SK-N-SH treated with all-trans-retinoic acid at 6 μM for 48 hours (cell line): ENCODE measurements at regions not wholly inside any gene's neighbourhood (a gene's known extent, or its start where the extent isn't known, plus 50 kb on each side); places are given as distances from the start of the nearest gene placed in this dataset.

Source experiments
- ATAC-seq: fragments of 200-7000 bp; cut with Tn5 transposase; 3 replicates; pipeline ENCODE4 v1.9.1; 2020; ENCODE audit warnings: mild to moderate bottlenecking, moderate library complexity
- ARNTL ChIP-seq: fragments of 450-650 bp; formaldehyde crosslinking; IDR thresholded peaks from 2 replicates; pipeline ENCODE4 v1.5.0; 2020; ENCODE audit warnings: low read depth, mild to moderate bottlenecking, moderate library complexity, borderline replicate concordance
- BACH2 ChIP-seq: fragments of 250-450 bp; sonication (Bioruptor Pico); IDR thresholded peaks from 2 replicates; pipeline ENCODE4 v1.9.0; 2021; ENCODE audit warnings: mild to moderate bottlenecking, borderline replicate concordance
- CSDC2 ChIP-seq: fragments of 250-450 bp; sonication (Bioruptor Pico); IDR thresholded peaks from 2 replicates; pipeline ENCODE4 v1.5.0; 2020; ENCODE audit warnings: mild to moderate bottlenecking, moderate library complexity
- ESRRG ChIP-seq: fragments of 250-450 bp; sonication (Bioruptor Pico); IDR thresholded peaks from 2 replicates; pipeline ENCODE4 v1.6.1; 2021; ENCODE audit warnings: mild to moderate bottlenecking
- GLIS3 ChIP-seq: fragments of 250-450 bp; sonication (Bioruptor Pico); IDR thresholded peaks from 2 replicates; pipeline ENCODE4 v1.5.0; 2020; ENCODE audit warnings: mild to moderate bottlenecking, moderate library complexity
- ISL1 ChIP-seq: fragments of 250-450 bp; sonication (Bioruptor Pico); IDR thresholded peaks from 2 replicates; pipeline ENCODE4 v2.1.2; 2022; ENCODE audit warnings: mild to moderate bottlenecking, moderate library complexity
- OSR1 ChIP-seq: fragments of 250-450 bp; sonication (Bioruptor Pico); IDR thresholded peaks from 2 replicates; pipeline ENCODE4 v1.8.0; 2022; ENCODE audit warnings: moderate library complexity, mild to moderate bottlenecking, inconsistent platforms
- PPARA ChIP-seq: fragments of 250-450 bp; sonication (Bioruptor Pico); IDR thresholded peaks from 2 replicates; pipeline ENCODE4 v1.5.0; 2020; ENCODE audit warnings: mild to moderate bottlenecking, borderline replicate concordance
- RARB ChIP-seq: fragments of 250-450 bp; sonication (Bioruptor Pico); IDR thresholded peaks from 2 replicates; pipeline ENCODE4 v1.8.0; 2021; ENCODE audit warnings: mild to moderate bottlenecking, moderate library complexity
- TCF4 ChIP-seq: fragments of 250-450 bp; sonication (Bioruptor Pico); IDR thresholded peaks from 2 replicates; pipeline ENCODE4 v1.8.0; 2021; ENCODE audit warnings: mild to moderate bottlenecking, moderate library complexity, borderline replicate concordance
- TOX ChIP-seq: fragments of 250-450 bp; sonication (Bioruptor Pico); IDR thresholded peaks from 2 replicates; pipeline ENCODE4 v1.8.0; 2021; ENCODE audit warnings: mild to moderate bottlenecking, moderate library complexity, borderline replicate concordance
- ZC3H10 ChIP-seq: fragments of 250-450 bp; sonication (Bioruptor Pico); IDR thresholded peaks from 2 replicates; pipeline ENCODE4 v1.5.1; 2021; ENCODE audit warnings: mild to moderate bottlenecking, moderate library complexity
- ZFP3 ChIP-seq: fragments of 250-450 bp; sonication (Bioruptor Pico); IDR thresholded peaks from 2 replicates; pipeline ENCODE4 v1.5.0; 2020; ENCODE audit warnings: mild to moderate bottlenecking, moderate library complexity
- ZFP30 ChIP-seq: fragments of 450-650 bp; formaldehyde crosslinking; IDR thresholded peaks from 2 replicates; pipeline ENCODE4 v1.5.0; 2022; ENCODE audit warnings: mild to moderate bottlenecking, moderate library complexity
- ZNF8 ChIP-seq: fragments of 450-650 bp; formaldehyde crosslinking; IDR thresholded peaks from 2 replicates; pipeline ENCODE4 v1.5.0; 2020; ENCODE audit warnings: mild to moderate bottlenecking, moderate library complexity
- TF ChIP-seq, protein P1 (sequence below): fragments of 250-450 bp; sonication (Bioruptor Pico); IDR thresholded peaks from 2 replicates; pipeline ENCODE4 v1.5.1; 2020; ENCODE audit warnings: low read depth, mild to moderate bottlenecking, moderate library complexity
- TF ChIP-seq, protein P2 (sequence below): fragments of 250-450 bp; sonication (Bioruptor Pico); IDR thresholded peaks from 2 replicates; pipeline ENCODE4 v1.8.0; 2020; ENCODE audit warnings: mild to moderate bottlenecking, moderate library complexity, borderline replicate concordance
- TF ChIP-seq, protein P3 (sequence below): fragments of 250-450 bp; sonication (Bioruptor Pico); IDR thresholded peaks from 2 replicates; pipeline ENCODE4 v1.8.0; 2021; ENCODE audit warnings: low read depth, mild to moderate bottlenecking, moderate library complexity, borderline replicate concordance

DNA sequence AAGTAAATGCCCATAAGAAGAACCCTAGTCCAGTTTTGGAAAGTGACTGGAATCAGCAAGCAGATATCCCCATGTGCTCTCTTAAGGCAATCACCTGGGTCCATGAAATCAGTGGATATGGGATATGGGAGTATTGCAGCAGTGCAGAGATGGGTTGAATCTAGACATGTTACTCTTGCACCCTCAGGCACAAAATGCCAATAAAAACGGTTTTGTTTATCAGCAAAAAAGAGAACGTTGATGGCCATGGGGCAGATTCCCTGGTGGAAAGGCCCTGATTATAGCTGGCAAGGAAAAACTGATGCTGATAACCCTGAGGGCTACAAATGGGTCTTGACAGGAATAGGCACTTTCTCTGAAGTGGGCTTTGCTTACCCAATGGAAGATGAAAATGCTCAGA lies 380.2 kb upstream of the SEMA6D start:
- no peak for TF ChIP-seq RARB (CRISPR knock-in tag)
- TF ChIP-seq ZFP30 (CRISPR knock-in tag), result no peak
- TF ChIP-seq TOX, result no peak
- TF ChIP-seq, protein P1, sequence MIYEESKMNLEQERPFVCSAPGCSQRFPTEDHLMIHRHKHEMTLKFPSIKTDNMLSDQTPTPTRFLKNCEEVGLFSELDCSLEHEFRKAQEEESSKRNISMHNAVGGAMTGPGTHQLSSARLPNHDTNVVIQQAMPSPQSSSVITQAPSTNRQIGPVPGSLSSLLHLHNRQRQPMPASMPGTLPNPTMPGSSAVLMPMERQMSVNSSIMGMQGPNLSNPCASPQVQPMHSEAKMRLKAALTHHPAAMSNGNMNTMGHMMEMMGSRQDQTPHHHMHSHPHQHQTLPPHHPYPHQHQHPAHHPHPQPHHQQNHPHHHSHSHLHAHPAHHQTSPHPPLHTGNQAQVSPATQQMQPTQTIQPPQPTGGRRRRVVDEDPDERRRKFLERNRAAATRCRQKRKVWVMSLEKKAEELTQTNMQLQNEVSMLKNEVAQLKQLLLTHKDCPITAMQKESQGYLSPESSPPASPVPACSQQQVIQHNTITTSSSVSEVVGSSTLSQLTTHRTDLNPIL (CRISPR knock-in tag), result no peak
- no peak for TF ChIP-seq TCF4 (CRISPR knock-in tag)
- no peak for TF ChIP-seq ZC3H10 (CRISPR knock-in tag)
- no peak for TF ChIP-seq GLIS3 (CRISPR knock-in tag)
- no peak for ATAC-seq

DNA sequence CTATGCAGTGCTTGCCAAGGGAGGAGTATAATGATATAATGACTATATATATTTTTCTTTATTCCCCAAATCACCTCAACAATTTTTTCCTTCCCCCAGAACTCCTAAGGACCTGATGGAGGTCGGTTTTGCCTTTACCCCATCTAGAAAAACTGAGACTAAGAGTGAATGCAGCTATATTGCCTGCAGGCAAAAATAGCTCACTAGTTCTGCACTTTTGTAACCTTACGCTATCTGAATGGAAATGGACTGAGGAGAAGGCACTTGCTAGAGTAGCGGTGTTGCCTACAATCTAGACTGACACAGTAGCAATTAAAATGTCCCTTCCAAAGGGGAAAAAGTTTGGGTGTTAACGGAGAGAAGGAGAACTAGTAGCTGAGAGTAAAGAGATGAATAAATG lies 379.5 kb upstream of the SEMA6D start:
- TF ChIP-seq ISL1 (CRISPR knock-in tag) (no peak), ZFP3 (no peak), ARNTL (CRISPR knock-in tag) (no peak), TOX (no peak), PPARA (CRISPR knock-in tag) (no peak), TCF4 (CRISPR knock-in tag) (no peak)
- TF ChIP-seq, protein P1 (CRISPR knock-in tag), result no peak
- ATAC-seq, result no peak

DNA sequence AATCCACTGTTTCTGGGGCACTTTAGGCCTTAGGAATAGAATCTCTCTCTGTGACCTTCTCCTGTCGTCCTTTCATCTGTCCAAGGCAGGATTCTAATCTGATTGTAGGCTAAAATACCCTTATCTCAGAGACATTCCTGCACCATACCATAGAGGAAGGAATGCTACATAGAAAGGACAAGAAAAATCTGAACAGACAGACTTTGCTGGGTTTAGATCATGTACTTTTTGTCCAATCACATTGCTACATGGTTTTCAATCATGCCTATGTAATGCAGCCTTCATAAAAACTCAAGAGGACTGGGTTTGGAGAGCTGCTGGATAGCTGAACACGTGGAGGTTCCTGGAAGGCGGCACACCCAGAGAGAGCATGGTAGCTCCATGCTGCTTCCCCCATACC lies 378.5 kb upstream of the SEMA6D start:
- TF ChIP-seq ISL1 (CRISPR knock-in tag) (no peak), PPARA (CRISPR knock-in tag) (no peak), OSR1 (CRISPR knock-in tag) (no peak), ZNF8 (CRISPR knock-in tag) (no peak), CSDC2 (CRISPR knock-in tag) (no peak), ZFP3 (no peak), BACH2 (CRISPR knock-in tag) (no peak), TOX (no peak), ESRRG (CRISPR knock-in tag) (no peak)
- TF ChIP-seq, protein P2, sequence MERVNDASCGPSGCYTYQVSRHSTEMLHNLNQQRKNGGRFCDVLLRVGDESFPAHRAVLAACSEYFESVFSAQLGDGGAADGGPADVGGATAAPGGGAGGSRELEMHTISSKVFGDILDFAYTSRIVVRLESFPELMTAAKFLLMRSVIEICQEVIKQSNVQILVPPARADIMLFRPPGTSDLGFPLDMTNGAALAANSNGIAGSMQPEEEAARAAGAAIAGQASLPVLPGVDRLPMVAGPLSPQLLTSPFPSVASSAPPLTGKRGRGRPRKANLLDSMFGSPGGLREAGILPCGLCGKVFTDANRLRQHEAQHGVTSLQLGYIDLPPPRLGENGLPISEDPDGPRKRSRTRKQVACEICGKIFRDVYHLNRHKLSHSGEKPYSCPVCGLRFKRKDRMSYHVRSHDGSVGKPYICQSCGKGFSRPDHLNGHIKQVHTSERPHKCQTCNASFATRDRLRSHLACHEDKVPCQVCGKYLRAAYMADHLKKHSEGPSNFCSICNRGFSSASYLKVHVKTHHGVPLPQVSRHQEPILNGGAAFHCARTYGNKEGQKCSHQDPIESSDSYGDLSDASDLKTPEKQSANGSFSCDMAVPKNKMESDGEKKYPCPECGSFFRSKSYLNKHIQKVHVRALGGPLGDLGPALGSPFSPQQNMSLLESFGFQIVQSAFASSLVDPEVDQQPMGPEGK (CRISPR knock-in tag), result no peak
- TF ChIP-seq, protein P1 (CRISPR knock-in tag), result no peak
- ATAC-seq, result no peak

DNA sequence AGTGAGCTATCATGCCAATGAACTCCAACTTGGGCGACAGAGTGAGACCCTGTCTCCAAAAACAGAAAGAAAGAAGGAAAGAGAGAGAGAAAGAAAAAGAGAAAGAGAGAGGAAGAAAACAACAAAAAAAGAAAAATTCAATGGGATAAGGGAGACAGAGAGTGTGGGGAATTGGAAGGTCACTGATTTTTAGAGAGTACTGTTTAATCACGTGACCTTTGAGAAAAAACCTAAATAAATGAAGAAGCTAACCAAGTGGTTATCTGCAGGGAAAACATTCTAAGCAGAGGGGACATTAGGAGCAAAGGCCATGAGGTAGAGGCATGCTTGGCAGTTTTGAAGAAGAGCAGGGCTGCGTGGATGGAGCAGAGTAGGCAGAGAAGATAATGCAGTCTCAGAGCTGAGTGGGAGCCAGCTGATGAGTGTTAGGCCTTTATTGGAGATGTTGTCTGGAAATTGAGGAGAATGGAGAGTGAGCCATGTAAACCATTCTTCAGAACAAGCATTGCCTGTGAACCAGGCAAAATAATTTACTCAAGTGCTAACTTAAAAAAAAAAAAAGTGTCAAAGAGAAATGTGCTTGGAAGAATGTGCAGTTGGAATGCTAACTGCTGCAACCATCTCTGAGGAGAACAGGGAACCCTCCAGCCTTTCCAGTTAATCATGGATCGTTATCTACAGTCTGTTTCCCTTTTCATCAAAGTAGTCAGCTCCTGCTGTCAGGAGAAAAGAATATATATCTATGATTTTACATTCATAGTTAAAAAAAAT lies 377.3 kb upstream of the SEMA6D start:
- ATAC-seq, result no peak
- TF ChIP-seq ZFP30 (CRISPR knock-in tag) (no peak), ESRRG (CRISPR knock-in tag) (no peak), ZFP3 (no peak), TCF4 (CRISPR knock-in tag) (no peak), GLIS3 (CRISPR knock-in tag) (no peak), ISL1 (CRISPR knock-in tag) (no peak), ARNTL (CRISPR knock-in tag) (no peak)
- TF ChIP-seq, protein P3, sequence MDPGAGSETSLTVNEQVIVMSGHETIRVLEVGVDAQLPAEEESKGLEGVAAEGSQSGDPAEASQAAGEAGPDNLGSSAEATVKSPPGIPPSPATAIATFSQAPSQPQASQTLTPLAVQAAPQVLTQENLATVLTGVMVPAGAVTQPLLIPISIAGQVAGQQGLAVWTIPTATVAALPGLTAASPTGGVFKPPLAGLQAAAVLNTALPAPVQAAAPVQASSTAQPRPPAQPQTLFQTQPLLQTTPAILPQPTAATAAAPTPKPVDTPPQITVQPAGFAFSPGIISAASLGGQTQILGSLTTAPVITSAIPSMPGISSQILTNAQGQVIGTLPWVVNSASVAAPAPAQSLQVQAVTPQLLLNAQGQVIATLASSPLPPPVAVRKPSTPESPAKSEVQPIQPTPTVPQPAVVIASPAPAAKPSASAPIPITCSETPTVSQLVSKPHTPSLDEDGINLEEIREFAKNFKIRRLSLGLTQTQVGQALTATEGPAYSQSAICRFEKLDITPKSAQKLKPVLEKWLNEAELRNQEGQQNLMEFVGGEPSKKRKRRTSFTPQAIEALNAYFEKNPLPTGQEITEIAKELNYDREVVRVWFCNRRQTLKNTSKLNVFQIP (CRISPR knock-in tag), result no peak
